Glomerular visceral epithelial cell (primary cell): ENCODE measurements at regions not wholly inside any gene's neighbourhood (a gene's known extent, or its start where the extent isn't known, plus 50 kb on each side); places are given as distances from the start of the nearest gene placed in this dataset.
A peak's percentile ranks its signal among the peaks of the same experiment; 100 is the strongest.

ENCODE experiments used
- DNase-seq: peaks from one replicate; pipeline ENCODE4 v3.0.0-alpha.2; 2016; ENCODE audit errors: extremely low spot score

GRCh38 chr4:145347684-145348083 lies 134.0 kb upstream of the SMAD1 start:
- peak; percentile 46 for DNase-seq

- DNase-seq: no peak
These were observed 135.6 kb upstream of the SMAD1 start for GRCh38 chr4:145346081-145346480.

GRCh38 chr4:145345401-145345800 lies 136.3 kb upstream of the SMAD1 start:
- peak; percentile 16 for DNase-seq

GRCh38 chr4:145341381-145341780 lies 140.3 kb upstream of the SMAD1 start:
- DNase-seq: no peak

- no peak for DNase-seq
These were observed 141.5 kb upstream of the SMAD1 start for GRCh38 chr4:145340071-145340675.

- DNase-seq: no peak
These were observed 142.5 kb upstream of the SMAD1 start for GRCh38 chr4:145339075-145339725.

GRCh38 chr4:145338568-145338967 lies 143.1 kb upstream of the SMAD1 start:
- DNase-seq: no peak

GRCh38 chr4:145337391-145337790 lies 144.3 kb upstream of the SMAD1 start:
- DNase-seq: no peak

GRCh38 chr4:145333786-145334185 lies 147.9 kb upstream of the SMAD1 start:
- DNase-seq: no peak

- DNase-seq: no peak
These were observed 146.1 kb upstream of the OTUD4 start for GRCh38 chr4:145326491-145326890.

- no peak for DNase-seq
These were observed 143.8 kb upstream of the OTUD4 start for GRCh38 chr4:145324161-145324560.

GRCh38 chr4:145320294-145320693 lies 139.9 kb upstream of the OTUD4 start:
- DNase-seq: no peak

GRCh38 chr4:145319751-145320150 lies 139.4 kb upstream of the OTUD4 start:
- DNase-seq: no peak

GRCh38 chr4:145316897-145317574 lies 136.6 kb upstream of the OTUD4 start:
- no peak for DNase-seq

- DNase-seq: no peak
These were observed 135.4 kb upstream of the OTUD4 start for GRCh38 chr4:145315811-145316225.

- no peak for DNase-seq
These were observed 128.2 kb upstream of the OTUD4 start for GRCh38 chr4:145308598-145308997.

- DNase-seq: no peak
These were observed 127.5 kb upstream of the OTUD4 start for GRCh38 chr4:145307763-145308430.

- no peak for DNase-seq
These were observed 126.7 kb upstream of the OTUD4 start for GRCh38 chr4:145307120-145307519.

- no peak for DNase-seq
These were observed 122.3 kb upstream of the OTUD4 start for GRCh38 chr4:145302725-145303124.

GRCh38 chr4:145301386-145302080 lies 121.1 kb upstream of the OTUD4 start:
- peak; percentile 43 for DNase-seq

- peak; percentile 49 for DNase-seq
These were observed 119.1 kb upstream of the OTUD4 start for GRCh38 chr4:145299380-145300076.
